ENCODE measurements at regions not wholly inside any gene's neighbourhood (a gene's known extent, or its start where the extent isn't known, plus 50 kb on each side); places are given as distances from the start of the nearest gene placed in this dataset.

GRCh38 chr9:108281696-108282095, 574.1 kb downstream of the ACTL7B start:
- Mint-ChIP-seq H3K4me3 (ENCODE audit: unreplicated experiment) (no peak overlapping the region), H3K9me3 (ENCODE audit: unreplicated experiment) (peaks cover 1% of the 10 kb centered on the region), H3K36me3 (ENCODE audit: unreplicated experiment) (no peaks in the 10 kb centered on the region), H3K27ac (ENCODE audit: unreplicated experiment) (peak overlapping the region; percentile 20), H3K27me3 (ENCODE audit: unreplicated experiment) (no peaks in the 10 kb centered on the region), H3K4me1 (ENCODE audit: unreplicated experiment) (peaks cover 29% of the 10 kb centered on the region)
- TF ChIP-seq CTCF (IDR thresholded peaks at IDR 0.05), result no peak
- no peak for DNase-seq (ENCODE audit: extremely low spot score, unreplicated experiment)

GRCh38 chr9:108278341-108278740, 577.4 kb downstream of the ACTL7B start:
- no peak overlapping the region for H3K27ac Mint-ChIP-seq (ENCODE audit: unreplicated experiment)
- H3K27me3 Mint-ChIP-seq (ENCODE audit: unreplicated experiment), result no peaks in the 10 kb centered on the region
- H3K36me3 Mint-ChIP-seq (ENCODE audit: unreplicated experiment), result no peaks in the 10 kb centered on the region
- H3K4me1 Mint-ChIP-seq (ENCODE audit: unreplicated experiment), result peaks cover 29% of the 10 kb centered on the region
- no peak for DNase-seq (ENCODE audit: extremely low spot score, unreplicated experiment)
- no peak overlapping the region for H3K4me3 Mint-ChIP-seq (ENCODE audit: unreplicated experiment)
- peaks cover 6% of the 10 kb centered on the region for H3K9me3 Mint-ChIP-seq (ENCODE audit: unreplicated experiment)
- TF ChIP-seq CTCF (IDR thresholded peaks at IDR 0.05), result no peak

GRCh38 chr9:108277216-108277615, 578.6 kb downstream of the ACTL7B start:
- Mint-ChIP-seq H3K27ac (ENCODE audit: unreplicated experiment) (no peak overlapping the region), H3K27me3 (ENCODE audit: unreplicated experiment) (no peaks in the 10 kb centered on the region), H3K4me3 (ENCODE audit: unreplicated experiment) (no peak overlapping the region), H3K36me3 (ENCODE audit: unreplicated experiment) (no peaks in the 10 kb centered on the region), H3K4me1 (ENCODE audit: unreplicated experiment) (peaks cover 38% of the 10 kb centered on the region), H3K9me3 (ENCODE audit: unreplicated experiment) (peaks cover 6% of the 10 kb centered on the region)
- TF ChIP-seq CTCF (IDR thresholded peaks at IDR 0.05), result no peak
- no peak for DNase-seq (ENCODE audit: extremely low spot score, unreplicated experiment)

GRCh38 chr9:108275906-108276305, 579.9 kb downstream of the ACTL7B start:
- Mint-ChIP-seq H3K4me1 (ENCODE audit: unreplicated experiment) (peaks cover 42% of the 10 kb centered on the region), H3K9me3 (ENCODE audit: unreplicated experiment) (peaks cover 6% of the 10 kb centered on the region), H3K36me3 (ENCODE audit: unreplicated experiment) (no peaks in the 10 kb centered on the region), H3K27ac (ENCODE audit: unreplicated experiment) (no peak overlapping the region), H3K4me3 (ENCODE audit: unreplicated experiment) (no peak overlapping the region), H3K27me3 (ENCODE audit: unreplicated experiment) (no peaks in the 10 kb centered on the region)
- TF ChIP-seq CTCF (IDR thresholded peaks at IDR 0.05), result no peak
- no peak for DNase-seq (ENCODE audit: extremely low spot score, unreplicated experiment)

GRCh38 chr9:108274971-108275370, 580.8 kb downstream of the ACTL7B start:
- Mint-ChIP-seq H3K9me3 (ENCODE audit: unreplicated experiment) (peaks cover 6% of the 10 kb centered on the region), H3K27ac (ENCODE audit: unreplicated experiment) (no peak overlapping the region), H3K36me3 (ENCODE audit: unreplicated experiment) (no peaks in the 10 kb centered on the region), H3K4me1 (ENCODE audit: unreplicated experiment) (peaks cover 40% of the 10 kb centered on the region), H3K27me3 (ENCODE audit: unreplicated experiment) (no peaks in the 10 kb centered on the region), H3K4me3 (ENCODE audit: unreplicated experiment) (no peak overlapping the region)
- no peak for TF ChIP-seq CTCF (IDR thresholded peaks at IDR 0.05)
- no peak for DNase-seq (ENCODE audit: extremely low spot score, unreplicated experiment)

Measured in osteocyte (in vitro differentiated cells).